CD4-positive, alpha-beta T cell treated with Interleukin-1 beta for 1 hour (primary cell): ENCODE measurements at regions not wholly inside any gene's neighbourhood (a gene's known extent, or its start where the extent isn't known, plus 50 kb on each side); places are given as distances from the start of the nearest gene placed in this dataset.
"Not testable (repeated sequence)": the region's sequence is repeated elsewhere in the genome, so short reads cannot be mapped to it uniquely, and the experiment has no call there.

ENCODE experiments used
- DNase-seq, 2 donors: peaks; one replicate each; pipeline ENCODE4 v3.0.0-alpha.2; 2020 to 2022

- not testable (repeated sequence) for DNase-seq
These were observed 170.1 kb downstream of the NRN1 start for GRCh38 chr6:5836597-5836996.

DNA sequence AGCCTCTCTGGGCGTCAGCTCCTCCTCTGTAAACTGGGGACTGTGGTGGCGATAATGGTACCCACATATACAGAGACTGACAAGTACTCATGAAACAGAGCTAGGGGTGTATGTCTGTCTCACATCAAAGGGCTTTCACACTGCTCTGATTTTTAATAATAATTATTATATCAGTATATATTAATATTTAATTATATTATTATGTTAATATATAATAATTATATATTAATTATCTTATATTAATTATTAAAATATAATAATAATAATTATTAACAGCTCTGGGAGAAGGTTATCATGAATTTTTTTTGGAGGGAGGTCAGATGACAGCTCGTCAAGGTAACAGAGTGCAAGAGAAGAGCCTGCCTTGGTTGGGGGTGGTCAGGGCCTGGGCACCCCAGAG lies 173.6 kb downstream of the NRN1 start:
- no peak for DNase-seq

DNA sequence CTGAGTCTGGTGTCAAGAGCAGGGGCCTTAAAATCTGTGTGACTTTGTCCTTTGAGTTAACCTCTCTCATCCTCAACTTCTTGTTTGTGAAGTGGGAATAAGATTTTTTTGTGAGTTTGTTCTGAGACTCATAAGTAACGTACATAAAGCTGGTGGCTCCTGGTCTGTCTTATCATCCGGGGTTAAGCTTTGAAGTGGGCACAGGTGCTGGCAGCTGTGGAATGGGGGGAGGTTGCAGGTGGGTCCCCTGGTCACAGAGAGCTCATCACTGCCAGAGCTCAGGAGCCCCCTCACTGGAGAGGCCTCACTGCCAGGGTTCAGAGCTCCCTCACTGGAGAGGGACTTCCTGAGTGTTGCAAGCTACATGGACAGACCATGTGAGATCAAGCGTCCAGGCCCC lies 174.1 kb downstream of the NRN1 start:
- DNase-seq, result no peak

DNA sequence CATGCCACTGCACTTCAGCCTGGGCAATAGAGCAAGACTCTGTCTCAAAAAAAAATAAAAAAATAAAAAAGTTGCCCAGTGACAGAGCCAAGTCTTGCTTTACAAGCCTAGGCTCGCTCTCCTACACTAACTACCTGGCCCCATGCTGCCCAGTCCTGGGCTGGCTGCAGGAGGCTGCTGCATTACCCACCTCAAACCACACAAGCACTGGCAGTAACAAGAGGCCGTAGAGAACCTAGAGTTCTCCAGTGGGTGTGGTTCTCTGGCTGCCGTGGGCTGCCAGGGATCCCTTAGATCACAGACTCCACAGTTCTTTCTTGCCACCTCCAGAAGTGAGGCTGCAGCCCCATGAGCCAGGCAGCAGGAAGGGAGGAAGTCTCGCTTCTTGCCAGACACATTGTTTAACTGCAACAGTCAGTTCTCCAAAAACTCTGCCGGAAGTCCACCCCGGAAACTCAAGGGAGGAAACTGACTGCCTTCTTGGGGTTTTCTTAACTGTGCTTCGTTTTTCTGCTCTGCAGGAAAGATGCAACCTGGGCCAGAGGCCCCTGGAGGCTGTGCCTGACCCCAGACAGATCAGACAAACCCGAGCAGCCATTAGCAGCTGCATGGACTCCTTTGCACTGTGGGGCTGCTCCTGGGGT lies 175.4 kb downstream of the NRN1 start:
- DNase-seq, result peak; percentile 54 to 66

DNA sequence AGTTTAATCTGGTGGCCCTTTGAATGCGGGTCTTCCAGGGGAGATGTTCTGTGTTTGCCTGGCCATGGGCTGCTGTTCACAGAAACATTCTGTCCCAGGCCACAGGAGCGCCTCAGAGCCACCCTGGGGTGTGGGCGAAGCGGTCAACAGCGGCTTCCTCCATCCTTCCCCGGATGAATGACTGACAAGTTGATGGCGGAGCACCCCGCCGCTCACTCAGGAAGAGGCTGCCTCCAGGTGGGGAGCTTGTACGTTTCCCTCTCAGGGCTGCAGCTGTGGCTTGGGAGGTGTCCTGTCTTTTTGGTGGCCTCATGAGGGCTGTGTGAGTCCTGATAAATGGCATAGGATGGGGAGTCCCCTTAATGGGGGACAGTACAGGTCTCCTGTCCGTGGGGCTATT lies 178.4 kb downstream of the NRN1 start:
- DNase-seq, result no peak

GRCh38 chr6:5827056-5827904 lies 179.4 kb downstream of the NRN1 start:
- no peak for DNase-seq

GRCh38 chr6:5824382-5824983 lies 182.2 kb downstream of the NRN1 start:
- DNase-seq, result peak in 1 of 2 donors; percentile 8
